ENCODE measurements at regions not wholly inside any gene's neighbourhood (a gene's known extent, or its start where the extent isn't known, plus 50 kb on each side); places are given as distances from the start of the nearest gene placed in this dataset.

DNA sequence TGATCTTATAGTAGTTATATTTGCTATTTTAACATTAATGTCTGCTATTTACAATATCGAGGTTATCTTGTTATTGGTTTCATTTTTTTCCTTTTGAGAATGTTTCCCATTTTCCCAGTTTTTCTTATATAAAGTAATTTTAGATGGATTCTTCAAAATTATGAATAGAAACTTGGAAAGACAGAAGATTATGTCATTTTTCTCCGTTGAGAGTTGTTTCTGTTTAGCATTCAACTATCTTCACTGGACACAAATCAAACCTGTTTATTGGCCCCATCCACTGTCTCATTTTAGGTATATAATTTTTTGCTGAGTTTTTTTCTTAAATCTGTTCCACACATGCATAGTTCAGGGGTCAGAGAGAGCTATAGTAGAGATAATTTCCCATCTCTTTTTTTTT, 1430.9 kb upstream of the MIR17HG start:
- TF ChIP-seq, protein P1, sequence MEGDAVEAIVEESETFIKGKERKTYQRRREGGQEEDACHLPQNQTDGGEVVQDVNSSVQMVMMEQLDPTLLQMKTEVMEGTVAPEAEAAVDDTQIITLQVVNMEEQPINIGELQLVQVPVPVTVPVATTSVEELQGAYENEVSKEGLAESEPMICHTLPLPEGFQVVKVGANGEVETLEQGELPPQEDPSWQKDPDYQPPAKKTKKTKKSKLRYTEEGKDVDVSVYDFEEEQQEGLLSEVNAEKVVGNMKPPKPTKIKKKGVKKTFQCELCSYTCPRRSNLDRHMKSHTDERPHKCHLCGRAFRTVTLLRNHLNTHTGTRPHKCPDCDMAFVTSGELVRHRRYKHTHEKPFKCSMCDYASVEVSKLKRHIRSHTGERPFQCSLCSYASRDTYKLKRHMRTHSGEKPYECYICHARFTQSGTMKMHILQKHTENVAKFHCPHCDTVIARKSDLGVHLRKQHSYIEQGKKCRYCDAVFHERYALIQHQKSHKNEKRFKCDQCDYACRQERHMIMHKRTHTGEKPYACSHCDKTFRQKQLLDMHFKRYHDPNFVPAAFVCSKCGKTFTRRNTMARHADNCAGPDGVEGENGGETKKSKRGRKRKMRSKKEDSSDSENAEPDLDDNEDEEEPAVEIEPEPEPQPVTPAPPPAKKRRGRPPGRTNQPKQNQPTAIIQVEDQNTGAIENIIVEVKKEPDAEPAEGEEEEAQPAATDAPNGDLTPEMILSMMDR (conservative IDR thresholded peaks at IDR 0.05; ENCODE audit: low read depth, low read length), result no peak
- no peak for TF ChIP-seq POLR2A (IDR thresholded peaks at IDR 0.05; ENCODE audit: low read depth, low read length)

Measured in IMR-90 (cell line).